Chondrocyte (in vitro differentiated cells): ENCODE measurements at regions not wholly inside any gene's neighbourhood (a gene's known extent, or its start where the extent isn't known, plus 50 kb on each side); places are given as distances from the start of the nearest gene placed in this dataset.
A peak's percentile ranks its signal among the peaks of the same experiment; 100 is the strongest.

Source experiments
- DNase-seq: peaks from one replicate; pipeline ENCODE4 v3.0.0; 2021; ENCODE audit warnings: mixed read lengths, low spot score
- H3K27ac Mint-ChIP-seq: one replicate; pipeline ENCODE4 v1.8.0; 2021; ENCODE audit warnings: mild to moderate bottlenecking, moderate library complexity, mixed read lengths; ENCODE audit not compliant: unreplicated experiment
- H3K27me3 Mint-ChIP-seq: 2 replicates; pipeline ENCODE4 v1.8.0; 2021; ENCODE audit warnings: low read depth, mixed read lengths
- H3K36me3 Mint-ChIP-seq: 2 replicates; pipeline ENCODE4 v1.8.0; 2021; ENCODE audit warnings: low read depth, mixed read lengths
- H3K4me1 Mint-ChIP-seq: 2 replicates; pipeline ENCODE4 v1.8.0; 2021; ENCODE audit warnings: low read depth, mild to moderate bottlenecking, mixed read lengths
- H3K4me3 Mint-ChIP-seq: one replicate; pipeline ENCODE4 v1.8.0; 2021; ENCODE audit warnings: mild to moderate bottlenecking, moderate library complexity, mixed read lengths; ENCODE audit not compliant: unreplicated experiment
- H3K9me3 Mint-ChIP-seq: 2 replicates; pipeline ENCODE4 v1.8.0; 2021; ENCODE audit warnings: low read depth, mixed read lengths
- CTCF ChIP-seq: fragments of 200-600 bp; sonication (generic); IDR thresholded peaks from 2 replicates; pipeline ENCODE4 v1.5.0; 2021; ENCODE audit warnings: antibody characterized with exemption, mild to moderate bottlenecking, moderate library complexity

- peaks cover 4% of the 10 kb centered on the region for H3K36me3 Mint-ChIP-seq
- H3K27ac Mint-ChIP-seq: no peak overlapping the region
These were observed 281.9 kb upstream of the POU3F1 start for GRCh38 chr1:38328278-38329035.

GRCh38 chr1:38327559-38327973 lies 281.0 kb upstream of the POU3F1 start:
- peak overlapping the region; percentile 41 for H3K27ac Mint-ChIP-seq
- no peak overlapping the region for H3K4me3 Mint-ChIP-seq
- no peak for DNase-seq

More at GRCh38 chr1:38328278-38329035, 281.9 kb upstream of the POU3F1 start:
- Mint-ChIP-seq H3K4me3 (no peak overlapping the region), H3K27me3 (peaks cover 5% of the 10 kb centered on the region), H3K4me1 (peaks cover 21% of the 10 kb centered on the region), H3K9me3 (peaks cover 10% of the 10 kb centered on the region)
- TF ChIP-seq CTCF: no peak
- no peak for DNase-seq

GRCh38 chr1:38326856-38327255 lies 280.3 kb upstream of the POU3F1 start:
- no peak overlapping the region for H3K27ac Mint-ChIP-seq
- peaks cover 10% of the 10 kb centered on the region for H3K9me3 Mint-ChIP-seq
- peaks cover 18% of the 10 kb centered on the region for H3K27me3 Mint-ChIP-seq
- DNase-seq: no peak
- H3K36me3 Mint-ChIP-seq: peaks cover 4% of the 10 kb centered on the region
- no peak overlapping the region for H3K4me3 Mint-ChIP-seq
- no peak for TF ChIP-seq CTCF
- H3K4me1 Mint-ChIP-seq: peaks cover 21% of the 10 kb centered on the region

More at GRCh38 chr1:38327559-38327973, 281.0 kb upstream of the POU3F1 start:
- no peak for TF ChIP-seq CTCF
- peaks cover 14% of the 10 kb centered on the region for H3K27me3 Mint-ChIP-seq
- peaks cover 4% of the 10 kb centered on the region for H3K36me3 Mint-ChIP-seq
- peaks cover 21% of the 10 kb centered on the region for H3K4me1 Mint-ChIP-seq
- H3K9me3 Mint-ChIP-seq: peaks cover 10% of the 10 kb centered on the region

- peaks cover 21% of the 10 kb centered on the region for H3K27me3 Mint-ChIP-seq
- no peak for DNase-seq
- no peak overlapping the region for H3K4me3 Mint-ChIP-seq
- peaks cover 12% of the 10 kb centered on the region for H3K9me3 Mint-ChIP-seq
- TF ChIP-seq CTCF: no peak
- peaks cover 21% of the 10 kb centered on the region for H3K4me1 Mint-ChIP-seq
- peaks cover 6% of the 10 kb centered on the region for H3K36me3 Mint-ChIP-seq
- H3K27ac Mint-ChIP-seq: no peak overlapping the region
These were observed 279.5 kb upstream of the POU3F1 start for GRCh38 chr1:38326135-38326534.

- Mint-ChIP-seq H3K4me1 (no peaks in the 10 kb centered on the region), H3K9me3 (peaks cover 20% of the 10 kb centered on the region), H3K4me3 (no peak overlapping the region), H3K27me3 (peaks cover 12% of the 10 kb centered on the region), H3K36me3 (peaks cover 4% of the 10 kb centered on the region), H3K27ac (no peak overlapping the region)
- no peak for DNase-seq
- TF ChIP-seq CTCF: no peak
These were observed 266.2 kb upstream of the POU3F1 start for GRCh38 chr1:38312753-38313152.
